Stimulated activated CD4-positive, alpha-beta T cell treated with anti-CD3 and anti-CD28 coated beads, TNF-alpha, amount 100 ng/mL, for 24 hours (primary cell): ENCODE measurements at regions not wholly inside any gene's neighbourhood (a gene's known extent, or its start where the extent isn't known, plus 50 kb on each side); places are given as distances from the start of the nearest gene placed in this dataset.
"Not testable (repeated sequence)": the region's sequence is repeated elsewhere in the genome, so short reads cannot be mapped to it uniquely, and the experiment has no call there.

ENCODE experiments used
- DNase-seq, 3 experiments: peaks; one replicate each; pipeline ENCODE4 v3.0.0-alpha.2; 2020; ENCODE audit warnings: low read depth in 3 of 3

- no peak for DNase-seq
These were observed 67.3 kb upstream of the RASGRF1 start for GRCh38 chr15:79157631-79158592.

GRCh38 chr15:79156704-79157375, 66.3 kb upstream of the RASGRF1 start:
- no peak for DNase-seq

GRCh38 chr15:79154483-79155135, 64.0 kb upstream of the RASGRF1 start:
- no peak for DNase-seq

GRCh38 chr15:79144290-79144689, 53.7 kb upstream of the RASGRF1 start:
- DNase-seq, result not testable (repeated sequence)

GRCh38 chr15:79140846-79141570, 50.4 kb upstream of the RASGRF1 start:
- no peak for DNase-seq
